GM23338 (cell line): ENCODE measurements at regions not wholly inside any gene's neighbourhood (a gene's known extent, or its start where the extent isn't known, plus 50 kb on each side); places are given as distances from the start of the nearest gene placed in this dataset.

Experiments used
- ATAC-seq: fragments of 200-7000 bp; cut with Tn5 transposase; 3 replicates; pipeline ENCODE4 v1.9.1; 2020
- DNase-seq: peaks from one replicate; pipeline ENCODE4 v3.0.0-alpha.2; 2015; ENCODE audit warnings: low spot score
- H2AFZ ChIP-seq: fragments of 200-600 bp; sonication (generic); 2 replicates; pipeline ENCODE4 v1.8.0; 2016; ENCODE audit warnings: antibody characterized with exemption, mild to moderate bottlenecking, moderate library complexity
- H3F3A ChIP-seq: fragments of 200-600 bp; sonication (generic); replicated peaks from 2 replicates; pipeline ENCODE4 v1.8.0; 2017; ENCODE audit warnings: antibody characterized with exemption, mixed run types, low read depth
- H3K27ac ChIP-seq: fragments of 200-600 bp; sonication (generic); 2 replicates; pipeline ENCODE4 v1.6.1; 2016; ENCODE audit warnings: low read depth
- H3K27me3 ChIP-seq: fragments of 200-600 bp; sonication (generic); 2 replicates; pipeline ENCODE4 v1.8.0; 2016; ENCODE audit warnings: mild to moderate bottlenecking, mixed run types, moderate library complexity; ENCODE audit not compliant: insufficient read depth
- H3K36me3 ChIP-seq: fragments of 200-600 bp; sonication (generic); 2 replicates; pipeline ENCODE4 v1.8.0; 2016; ENCODE audit warnings: mild to moderate bottlenecking; ENCODE audit not compliant: insufficient read depth
- H3K4me1 ChIP-seq: fragments of 200-600 bp; sonication (generic); 2 replicates; pipeline ENCODE4 v1.8.0; 2016; ENCODE audit warnings: mild to moderate bottlenecking, moderate library complexity; ENCODE audit not compliant: insufficient read depth
- H3K4me2 ChIP-seq: fragments of 200-600 bp; sonication (generic); 2 replicates; pipeline ENCODE4 v1.7.1; 2017; ENCODE audit warnings: mixed run types
- H3K4me3 ChIP-seq: fragments of 200-600 bp; sonication (generic); 2 replicates; pipeline ENCODE4 v1.6.1; 2016; ENCODE audit warnings: mixed run types
- H3K79me2 ChIP-seq: fragments of 200-600 bp; sonication (generic); replicated peaks from 2 replicates; pipeline ENCODE4 v1.8.0; 2017; ENCODE audit warnings: mild to moderate bottlenecking; ENCODE audit not compliant: insufficient read depth
- H3K9me2 ChIP-seq: fragments of 200-600 bp; sonication (generic); 2 replicates; pipeline ENCODE4 v1.8.0; 2017; ENCODE audit not compliant: insufficient read depth
- H4K20me1 ChIP-seq: fragments of 200-600 bp; sonication (generic); replicated peaks from 2 replicates; pipeline ENCODE4 v1.8.0; 2017; ENCODE audit warnings: mild to moderate bottlenecking; ENCODE audit not compliant: insufficient read depth
- H3K27ac Mint-ChIP-seq: 2 replicates; pipeline ENCODE4 v1.8.0; 2020; ENCODE audit warnings: inconsistent platforms, mild to moderate bottlenecking, moderate library complexity, mixed read lengths
- H3K27me3 Mint-ChIP-seq: 3 replicates; pipeline ENCODE4 v1.8.0; 2022; ENCODE audit warnings: low read depth, mild to moderate bottlenecking, moderate library complexity, mixed read lengths, inconsistent platforms; ENCODE audit not compliant: insufficient read depth, poor library complexity
- H3K36me3 Mint-ChIP-seq: 3 replicates; pipeline ENCODE4 v1.8.0; 2021; ENCODE audit warnings: low read depth, mild to moderate bottlenecking, inconsistent platforms, moderate library complexity, mixed read lengths
- H3K4me1 Mint-ChIP-seq: 3 replicates; pipeline ENCODE4 v1.8.0; 2020; ENCODE audit warnings: mild to moderate bottlenecking, inconsistent platforms, mixed read lengths
- H3K4me3 Mint-ChIP-seq: 3 replicates; pipeline ENCODE4 v1.8.0; 2021; ENCODE audit warnings: moderate library complexity, mild to moderate bottlenecking, inconsistent platforms, mixed read lengths
- H3K9me3 Mint-ChIP-seq: 3 replicates; pipeline ENCODE4 v1.8.0; 2020; ENCODE audit warnings: moderate library complexity, mild to moderate bottlenecking, inconsistent platforms, mixed read lengths
- CREB1 ChIP-seq: fragments of 250-450 bp; sonication (Bioruptor Pico); IDR thresholded peaks from 2 replicates; pipeline ENCODE4 v1.5.0; 2020; ENCODE audit warnings: low read depth, mild to moderate bottlenecking, moderate library complexity
- EZH2phosphoT487 ChIP-seq: fragments of 200-600 bp; sonication (generic); IDR thresholded peaks from one replicate; pipeline ENCODE4 v1.8.1; 2018; ENCODE audit warnings: antibody characterized with exemption; ENCODE audit not compliant: unreplicated experiment
- JUNB ChIP-seq: IDR thresholded peaks from one replicate; pipeline ENCODE4 v1.6.1; 2016; ENCODE audit warnings: antibody characterized with exemption; ENCODE audit not compliant: unreplicated experiment
- REST ChIP-seq: IDR thresholded peaks from one replicate; pipeline ENCODE4 v1.6.1; 2018; ENCODE audit warnings: antibody characterized with exemption; ENCODE audit not compliant: unreplicated experiment
- ZNF331 ChIP-seq: fragments of 250-450 bp; sonication (Bioruptor Pico); IDR thresholded peaks from 2 replicates; pipeline ENCODE4 v1.5.0; 2020; ENCODE audit warnings: low read depth, mild to moderate bottlenecking, moderate library complexity
- ZNF462 ChIP-seq: fragments of 250-450 bp; sonication (Bioruptor Pico); IDR thresholded peaks from 2 replicates; pipeline ENCODE4 v1.5.0; 2020; ENCODE audit warnings: mild to moderate bottlenecking, moderate library complexity

DNA sequence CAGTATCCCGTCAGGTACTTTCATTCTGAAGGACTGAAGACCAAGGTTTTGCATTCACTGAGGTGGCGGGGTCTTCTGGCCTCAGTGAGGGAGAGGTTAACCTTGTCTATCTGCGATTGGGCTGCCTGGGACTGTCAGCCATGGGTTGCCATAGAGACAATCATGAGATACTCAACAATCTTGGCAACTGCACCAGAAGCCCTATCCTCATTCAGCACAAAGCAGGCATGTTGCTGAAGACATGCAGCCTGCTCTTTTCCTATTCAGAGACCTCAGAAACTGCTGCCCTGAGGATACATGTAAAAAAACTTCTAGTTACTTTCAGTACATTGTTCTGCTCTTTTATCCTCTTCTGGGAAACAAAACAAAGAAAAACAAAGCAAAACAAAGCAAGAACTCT, 146.3 kb upstream of the PIRT start (continued):
- TF ChIP-seq ZNF462 = no peak
- no peak for TF ChIP-seq JUNB
- TF ChIP-seq REST = no peak
- TF ChIP-seq EZH2phosphoT487 = no peak
- no peak for TF ChIP-seq ZNF331 (CRISPR knock-in tag)

GRCh38 chr17:10976401-10976800, 138.5 kb upstream of the PIRT start:
- Histone ChIP-seq H3K9me2 (no peaks in the 10 kb centered on the region), H4K20me1 (no peaks in the 10 kb centered on the region), H3K4me2 (no peak overlapping the region), H3F3A (no peaks in the 10 kb centered on the region), H2AFZ (no peak overlapping the region), H3K4me3 (no peak overlapping the region), H3K79me2 (no peaks in the 10 kb centered on the region), H3K4me1 (no peaks in the 10 kb centered on the region), H3K36me3 (peaks cover 4% of the 10 kb centered on the region; the same call in 1 of the 2 replicates), H3K27me3 (no peaks in the 10 kb centered on the region), H3K27ac (no peak overlapping the region)
- Mint-ChIP-seq H3K4me3 (no peak overlapping the region), H3K27ac (no peak overlapping the region), H3K4me1 (no peaks in the 10 kb centered on the region), H3K36me3 (peaks cover 23% of the 10 kb centered on the region; the same call in 2 of the 3 replicates), H3K9me3 (peaks cover 88% of the 10 kb centered on the region), H3K27me3 (no peaks in the 10 kb centered on the region)
- ATAC-seq (no peak), DNase-seq (no peak)
- TF ChIP-seq ZNF462 (no peak), ZNF331 (CRISPR knock-in tag) (no peak), CREB1 (CRISPR knock-in tag) (no peak)
